SK-N-SH (cell line): ENCODE measurements at regions not wholly inside any gene's neighbourhood (a gene's known extent, or its start where the extent isn't known, plus 50 kb on each side); places are given as distances from the start of the nearest gene placed in this dataset.

Source experiments
- CTCF ChIA-PET: fragments of 300-600, 350-600 bp; formaldehyde crosslinking; extraction: SDS; loops from one replicate; lab custom pipeline; 2021; lab: Yijun Ruan, JAX
- POLR2A ChIA-PET: fragments of 350-600 bp; sonication (Branson Sonifier 250); formaldehyde crosslinking; extraction: SDS; loops from one replicate; lab custom pipeline; 2020; ENCODE audit warnings: antibody characterized with exemption, inconsistent platforms; lab: Yijun Ruan, JAX
- DNase-seq: peaks from one replicate; pipeline ENCODE4 v3.0.0; 2012
- H2AFZ ChIP-seq: fragments of 200-600 bp; sonication (generic); 2 replicates; pipeline ENCODE4 v1.8.1; 2016; ENCODE audit warnings: antibody characterized with exemption, mild to moderate bottlenecking, low read depth
- H3F3A ChIP-seq: fragments of 200-600 bp; sonication (generic); replicated peaks from 2 replicates; pipeline ENCODE3; 2016; ENCODE audit warnings: antibody characterized with exemption, mild to moderate bottlenecking; ENCODE audit not compliant: insufficient read depth
- H3K27ac ChIP-seq, 2 experiments: fragments of 200-500 bp in 1 of 2; fragments of 200-600 bp in 1 of 2; sonication (Bioruptor generic) in 1 of 2; sonication (generic), shearing (Covaris generic) in 1 of 2; 2 replicates each; pipeline versions ENCODE4 v1.5.1 to v1.6.1; 2014 to 2016; ENCODE audit warnings: low read depth in 2 of 2, inconsistent platforms in 1 of 2, low read length in 1 of 2, mild to moderate bottlenecking in 1 of 2, mixed read lengths in 1 of 2
- H3K27me3 ChIP-seq: fragments of 200-600 bp; sonication (generic), shearing (Covaris generic); 2 replicates; pipeline ENCODE4 v1.6.1; 2016; ENCODE audit warnings: mixed run types; ENCODE audit not compliant: insufficient read depth
- H3K36me3 ChIP-seq, 2 experiments: fragments of 200-500 bp in 1 of 2; fragments of 200-600 bp in 1 of 2; sonication (Bioruptor generic) in 1 of 2; sonication (generic) in 1 of 2; replicated peaks in 1 of 2; 2 replicates each; pipeline versions ENCODE3 to v1.5.1; 2014 to 2016; ENCODE audit warnings: low read length in 1 of 2, mild to moderate bottlenecking in 1 of 2; ENCODE audit not compliant: insufficient read depth in 2 of 2, control insufficient read depth in 1 of 2
- H3K4me1 ChIP-seq, 2 experiments: fragments of 200-500 bp in 1 of 2; fragments of 200-600 bp in 1 of 2; sonication (Bioruptor generic) in 1 of 2; sonication (generic), shearing (Covaris generic) in 1 of 2; 2 replicates each; pipeline versions ENCODE4 v1.5.1 to v1.6.1; 2014 to 2016; ENCODE audit warnings: low read depth in 1 of 2, low read length in 1 of 2, mixed run types in 1 of 2; ENCODE audit not compliant: insufficient read depth in 2 of 2, control insufficient read depth in 1 of 2
- H3K4me2 ChIP-seq: fragments of 200-600 bp; sonication (generic), shearing (Covaris generic); 2 replicates; pipeline ENCODE4 v1.6.1; 2017; ENCODE audit warnings: mixed run types
- H3K4me3 ChIP-seq, 2 experiments: fragments of 200-500 bp in 1 of 2; fragments of 200-600 bp in 1 of 2; sonication (Bioruptor generic) in 1 of 2; sonication (generic), shearing (Covaris generic) in 1 of 2; 2 replicates each; pipeline versions ENCODE4 v1.5.1 to v1.8.1; 2014 to 2016; ENCODE audit warnings: low read depth in 2 of 2, inconsistent platforms in 1 of 2, low read length in 1 of 2, mild to moderate bottlenecking in 1 of 2, mixed read lengths in 1 of 2, moderate library complexity in 1 of 2
- H3K79me2 ChIP-seq: fragments of 200-600 bp; sonication (generic); 2 replicates; pipeline ENCODE4 v1.8.1; 2017; ENCODE audit warnings: mild to moderate bottlenecking; ENCODE audit not compliant: insufficient read depth
- H3K9ac ChIP-seq: fragments of 200-600 bp; sonication (generic); 2 replicates; pipeline ENCODE4 v1.6.1; 2017; ENCODE audit warnings: mixed run types
- H3K9me2 ChIP-seq: fragments of 200-600 bp; sonication (generic); 2 replicates; pipeline ENCODE4 v1.6.1; 2017; ENCODE audit warnings: mixed run types
- H3K9me3 ChIP-seq: fragments of 200-600 bp; sonication (generic); 2 replicates; pipeline ENCODE4 v1.6.1; 2017; ENCODE audit warnings: mixed run types, mild to moderate bottlenecking, moderate library complexity
- H4K20me1 ChIP-seq: fragments of 200-600 bp; sonication (generic); 2 replicates; pipeline ENCODE4 v1.6.1; 2017; ENCODE audit warnings: mild to moderate bottlenecking, mixed run types; ENCODE audit not compliant: insufficient read depth
- CHD2 ChIP-seq: fragments of 150-350 bp; IDR thresholded peaks from 2 replicates; pipeline ENCODE4 v1.6.1; 2018; ENCODE audit warnings: low read length; ENCODE audit not compliant: partially characterized antibody
- ELF1 ChIP-seq: IDR thresholded peaks from 2 replicates; pipeline ENCODE4 v1.4.0; 2012
- FOXJ3 ChIP-seq: sonication (generic); formaldehyde crosslinking; IDR thresholded peaks from 2 replicates; pipeline ENCODE4 v1.5.1; 2020; ENCODE audit warnings: mild to moderate bottlenecking, missing genetic modification reagents
- FOXM1 ChIP-seq: IDR thresholded peaks from 2 replicates; pipeline ENCODE4 v1.4.0; 2012; ENCODE audit warnings: low read depth, mild to moderate bottlenecking
- GATA2 ChIP-seq: sonication (generic); formaldehyde crosslinking; IDR thresholded peaks from 2 replicates; pipeline ENCODE4 v1.5.0; 2020; ENCODE audit warnings: mild to moderate bottlenecking, missing genetic modification reagents
- JUND ChIP-seq: IDR thresholded peaks from 2 replicates; pipeline ENCODE4 v1.4.0; 2012
- MEF2A ChIP-seq: IDR thresholded peaks from 2 replicates; pipeline ENCODE4 v1.4.0; 2012; ENCODE audit warnings: low read depth, borderline replicate concordance
- NRF1 ChIP-seq: IDR thresholded peaks from 2 replicates; pipeline ENCODE4 v1.6.1; 2012; ENCODE audit warnings: low read depth, mild to moderate bottlenecking, low read length
- RFX5 ChIP-seq: IDR thresholded peaks from 2 replicates; pipeline ENCODE4 v1.6.1; 2012; ENCODE audit warnings: mild to moderate bottlenecking, improper control_type of control experiment, low read length
- RXRA ChIP-seq: IDR thresholded peaks from 2 replicates; pipeline ENCODE4 v1.4.0; 2012; ENCODE audit warnings: low read depth, mild to moderate bottlenecking, borderline replicate concordance
- SMC3 ChIP-seq: IDR thresholded peaks from 2 replicates; pipeline ENCODE4 v1.6.1; 2012; ENCODE audit warnings: low read depth, low read length, improper control_type of control experiment
- TAF1 ChIP-seq: IDR thresholded peaks from 2 replicates; pipeline ENCODE4 v1.6.1; 2012; ENCODE audit warnings: low read depth, mild to moderate bottlenecking, low read length, moderate library complexity, borderline replicate concordance
- TCF12 ChIP-seq: IDR thresholded peaks from 2 replicates; pipeline ENCODE4 v1.4.0; 2012
- TEAD4 ChIP-seq: IDR thresholded peaks from 2 replicates; pipeline ENCODE4 v1.4.0; 2012; ENCODE audit warnings: mild to moderate bottlenecking, borderline replicate concordance; ENCODE audit not compliant: insufficient read depth
- YY1 ChIP-seq: IDR thresholded peaks from 2 replicates; pipeline ENCODE4 v1.4.0; 2012; ENCODE audit warnings: low read depth, mild to moderate bottlenecking
- WGBS: methylation state at CpG from one replicate; pipeline ENCODE4 v1.1.6; 2017; ENCODE audit warnings: low lambda C conversion rate; 5-methylcytosine and 5-hydroxymethylcytosine counted together
- TF ChIP-seq, protein P1 (sequence below): IDR thresholded peaks from 2 replicates; pipeline ENCODE4 v1.6.1; 2012; ENCODE audit warnings: mild to moderate bottlenecking, low read depth, low read length, moderate library complexity
- TF ChIP-seq, protein P2 (sequence below): IDR thresholded peaks from 2 replicates; pipeline ENCODE4 v1.4.0; 2012; ENCODE audit warnings: low read depth
- TF ChIP-seq, protein P3 (sequence below): fragments of 200-600 bp; sonication (generic); IDR thresholded peaks from 2 replicates; pipeline ENCODE4 v1.6.1; 2017; ENCODE audit warnings: antibody characterized with exemption, mild to moderate bottlenecking, moderate library complexity

DNA sequence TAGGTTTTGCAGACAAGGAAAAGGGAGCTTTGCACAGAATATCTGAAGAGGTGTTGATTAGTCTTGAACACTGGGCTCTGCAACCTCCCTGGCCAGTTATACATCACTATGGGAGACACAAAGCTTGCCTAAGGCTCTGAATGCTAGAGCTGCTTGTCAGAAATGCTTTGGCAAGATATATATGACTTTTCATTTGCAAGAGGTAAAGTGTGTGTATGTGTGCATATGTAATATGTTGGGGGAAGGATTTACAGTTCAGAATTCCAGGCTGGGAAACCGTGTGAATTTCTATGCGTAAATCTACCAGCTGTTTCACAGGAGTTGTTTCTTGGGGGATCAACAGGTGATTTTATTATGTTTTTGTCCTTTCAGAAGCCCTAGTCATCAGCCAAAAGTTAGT is 350.9 kb downstream of the TMEM114 start:
- TF ChIP-seq, protein P1, sequence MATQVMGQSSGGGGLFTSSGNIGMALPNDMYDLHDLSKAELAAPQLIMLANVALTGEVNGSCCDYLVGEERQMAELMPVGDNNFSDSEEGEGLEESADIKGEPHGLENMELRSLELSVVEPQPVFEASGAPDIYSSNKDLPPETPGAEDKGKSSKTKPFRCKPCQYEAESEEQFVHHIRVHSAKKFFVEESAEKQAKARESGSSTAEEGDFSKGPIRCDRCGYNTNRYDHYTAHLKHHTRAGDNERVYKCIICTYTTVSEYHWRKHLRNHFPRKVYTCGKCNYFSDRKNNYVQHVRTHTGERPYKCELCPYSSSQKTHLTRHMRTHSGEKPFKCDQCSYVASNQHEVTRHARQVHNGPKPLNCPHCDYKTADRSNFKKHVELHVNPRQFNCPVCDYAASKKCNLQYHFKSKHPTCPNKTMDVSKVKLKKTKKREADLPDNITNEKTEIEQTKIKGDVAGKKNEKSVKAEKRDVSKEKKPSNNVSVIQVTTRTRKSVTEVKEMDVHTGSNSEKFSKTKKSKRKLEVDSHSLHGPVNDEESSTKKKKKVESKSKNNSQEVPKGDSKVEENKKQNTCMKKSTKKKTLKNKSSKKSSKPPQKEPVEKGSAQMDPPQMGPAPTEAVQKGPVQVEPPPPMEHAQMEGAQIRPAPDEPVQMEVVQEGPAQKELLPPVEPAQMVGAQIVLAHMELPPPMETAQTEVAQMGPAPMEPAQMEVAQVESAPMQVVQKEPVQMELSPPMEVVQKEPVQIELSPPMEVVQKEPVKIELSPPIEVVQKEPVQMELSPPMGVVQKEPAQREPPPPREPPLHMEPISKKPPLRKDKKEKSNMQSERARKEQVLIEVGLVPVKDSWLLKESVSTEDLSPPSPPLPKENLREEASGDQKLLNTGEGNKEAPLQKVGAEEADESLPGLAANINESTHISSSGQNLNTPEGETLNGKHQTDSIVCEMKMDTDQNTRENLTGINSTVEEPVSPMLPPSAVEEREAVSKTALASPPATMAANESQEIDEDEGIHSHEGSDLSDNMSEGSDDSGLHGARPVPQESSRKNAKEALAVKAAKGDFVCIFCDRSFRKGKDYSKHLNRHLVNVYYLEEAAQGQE = no peak
- TF ChIP-seq SMC3 (no peak), RXRA (no peak), TAF1 (no peak)
- TF ChIP-seq, protein P2, sequence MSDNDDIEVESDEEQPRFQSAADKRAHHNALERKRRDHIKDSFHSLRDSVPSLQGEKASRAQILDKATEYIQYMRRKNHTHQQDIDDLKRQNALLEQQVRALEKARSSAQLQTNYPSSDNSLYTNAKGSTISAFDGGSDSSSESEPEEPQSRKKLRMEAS = no peak
- H3K79me2 ChIP-seq = no peaks in the 10 kb centered on the region
- no peaks in the 10 kb centered on the region for H3K9me2 ChIP-seq
- no peaks in the 10 kb centered on the region for H3K4me1 ChIP-seq
- H3K9ac ChIP-seq = no peak overlapping the region
- DNase-seq = no peak
- H3K36me3 ChIP-seq = no peaks in the 10 kb centered on the region
- no peaks in the 10 kb centered on the region for H3K9me3 ChIP-seq
- H3K27ac ChIP-seq = no peak overlapping the region
- no peak overlapping the region for H3K4me3 ChIP-seq
- H2AFZ ChIP-seq = no peak overlapping the region
- no peak overlapping the region for H3K4me2 ChIP-seq
- CTCF ChIA-PET = no interaction called here
- no peaks in the 10 kb centered on the region for H3F3A ChIP-seq
- POLR2A ChIA-PET = no interaction called here
- H4K20me1 ChIP-seq = no peaks in the 10 kb centered on the region
- WGBS = 11% methylated on average over 2 of the region's 2 CpGs
- H3K27me3 ChIP-seq = no peaks in the 10 kb centered on the region

DNA sequence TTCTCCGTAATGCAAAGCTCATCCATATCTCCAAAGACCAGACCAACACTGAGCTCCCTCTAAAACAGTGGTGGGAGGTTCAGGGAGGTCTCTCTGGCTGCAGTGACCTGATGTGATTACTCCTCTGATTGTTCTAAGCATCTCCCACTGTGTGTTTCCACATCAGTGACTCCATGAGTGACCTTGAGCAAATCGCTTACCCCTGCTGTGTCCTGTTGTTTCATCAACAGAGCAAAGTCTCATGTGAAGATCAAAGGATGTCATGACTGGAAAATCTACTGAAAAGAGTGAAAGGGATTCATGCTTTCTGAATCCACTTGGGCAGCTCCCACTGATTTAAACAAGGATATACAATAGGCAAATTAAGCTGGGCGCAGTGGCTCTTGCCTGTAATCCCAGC is 352.9 kb downstream of the TMEM114 start:
- H3K4me3 ChIP-seq = no peak overlapping the region
- POLR2A ChIA-PET = no interaction called here
- DNase-seq = no peak
- no peak overlapping the region for H3K9ac ChIP-seq
- no peaks in the 10 kb centered on the region for H3K36me3 ChIP-seq
- H4K20me1 ChIP-seq = no peaks in the 10 kb centered on the region
- no peaks in the 10 kb centered on the region for H3K9me2 ChIP-seq
- no peak overlapping the region for H3K27ac ChIP-seq
- CTCF ChIA-PET = interaction anchor here (0.7 to 0.9 kb wide), 2 partner anchors 13 to 1116 kb away, joined by 3 read pairs; no protein-coding TSS in a partner anchor
- H3K27me3 ChIP-seq = no peaks in the 10 kb centered on the region
- H3F3A ChIP-seq = no peaks in the 10 kb centered on the region
- no peak overlapping the region for H3K4me2 ChIP-seq
- WGBS = 23% methylated on average over 3 of the region's 3 CpGs
- H3K4me1 ChIP-seq = no peaks in the 10 kb centered on the region
- no peaks in the 10 kb centered on the region for H3K79me2 ChIP-seq
- TF ChIP-seq NRF1 = no peak
- TF ChIP-seq GATA2 (CRISPR knock-in tag) = no peak
- TF ChIP-seq, protein P3, sequence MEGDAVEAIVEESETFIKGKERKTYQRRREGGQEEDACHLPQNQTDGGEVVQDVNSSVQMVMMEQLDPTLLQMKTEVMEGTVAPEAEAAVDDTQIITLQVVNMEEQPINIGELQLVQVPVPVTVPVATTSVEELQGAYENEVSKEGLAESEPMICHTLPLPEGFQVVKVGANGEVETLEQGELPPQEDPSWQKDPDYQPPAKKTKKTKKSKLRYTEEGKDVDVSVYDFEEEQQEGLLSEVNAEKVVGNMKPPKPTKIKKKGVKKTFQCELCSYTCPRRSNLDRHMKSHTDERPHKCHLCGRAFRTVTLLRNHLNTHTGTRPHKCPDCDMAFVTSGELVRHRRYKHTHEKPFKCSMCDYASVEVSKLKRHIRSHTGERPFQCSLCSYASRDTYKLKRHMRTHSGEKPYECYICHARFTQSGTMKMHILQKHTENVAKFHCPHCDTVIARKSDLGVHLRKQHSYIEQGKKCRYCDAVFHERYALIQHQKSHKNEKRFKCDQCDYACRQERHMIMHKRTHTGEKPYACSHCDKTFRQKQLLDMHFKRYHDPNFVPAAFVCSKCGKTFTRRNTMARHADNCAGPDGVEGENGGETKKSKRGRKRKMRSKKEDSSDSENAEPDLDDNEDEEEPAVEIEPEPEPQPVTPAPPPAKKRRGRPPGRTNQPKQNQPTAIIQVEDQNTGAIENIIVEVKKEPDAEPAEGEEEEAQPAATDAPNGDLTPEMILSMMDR = no peak
- no peak for TF ChIP-seq JUND
- TF ChIP-seq TEAD4 = no peak
- TF ChIP-seq ELF1 = no peak
- TF ChIP-seq MEF2A = no peak
- TF ChIP-seq TCF12 = no peak
- TF ChIP-seq SMC3 = no peak
- TF ChIP-seq FOXJ3 = no peak
- TF ChIP-seq YY1 = no peak
- TF ChIP-seq, protein P1 = no peak
- TF ChIP-seq CHD2 = no peak
- no peak for TF ChIP-seq FOXM1
- no peak for TF ChIP-seq RFX5
- H3K9me3 ChIP-seq = no peaks in the 10 kb centered on the region
- H2AFZ ChIP-seq = no peak overlapping the region
